SK-N-SH (cell line): ENCODE measurements at regions not wholly inside any gene's neighbourhood (a gene's known extent, or its start where the extent isn't known, plus 50 kb on each side); places are given as distances from the start of the nearest gene placed in this dataset.

Experiments used
- CTCF ChIA-PET: fragments of 300-600, 350-600 bp; formaldehyde crosslinking; extraction: SDS; loops from one replicate; lab custom pipeline; 2021; lab: Yijun Ruan, JAX
- POLR2A ChIA-PET: fragments of 350-600 bp; sonication (Branson Sonifier 250); formaldehyde crosslinking; extraction: SDS; loops from one replicate; lab custom pipeline; 2020; ENCODE audit warnings: antibody characterized with exemption, inconsistent platforms; lab: Yijun Ruan, JAX
- DNase-seq: peaks from one replicate; pipeline ENCODE4 v3.0.0; 2012
- H2AFZ ChIP-seq: fragments of 200-600 bp; sonication (generic); 2 replicates; pipeline ENCODE4 v1.8.1; 2016; ENCODE audit warnings: antibody characterized with exemption, mild to moderate bottlenecking, low read depth
- H3F3A ChIP-seq: fragments of 200-600 bp; sonication (generic); replicated peaks from 2 replicates; pipeline ENCODE3; 2016; ENCODE audit warnings: antibody characterized with exemption, mild to moderate bottlenecking; ENCODE audit not compliant: insufficient read depth
- H3K27ac ChIP-seq, 2 experiments: fragments of 200-500 bp in 1 of 2; fragments of 200-600 bp in 1 of 2; sonication (Bioruptor generic) in 1 of 2; sonication (generic), shearing (Covaris generic) in 1 of 2; 2 replicates each; pipeline versions ENCODE4 v1.5.1 to v1.6.1; 2014 to 2016; ENCODE audit warnings: low read depth in 2 of 2, inconsistent platforms in 1 of 2, low read length in 1 of 2, mild to moderate bottlenecking in 1 of 2, mixed read lengths in 1 of 2
- H3K27me3 ChIP-seq: fragments of 200-600 bp; sonication (generic), shearing (Covaris generic); 2 replicates; pipeline ENCODE4 v1.6.1; 2016; ENCODE audit warnings: mixed run types; ENCODE audit not compliant: insufficient read depth
- H3K36me3 ChIP-seq, 2 experiments: fragments of 200-500 bp in 1 of 2; fragments of 200-600 bp in 1 of 2; sonication (Bioruptor generic) in 1 of 2; sonication (generic) in 1 of 2; replicated peaks in 1 of 2; 2 replicates each; pipeline versions ENCODE3 to v1.5.1; 2014 to 2016; ENCODE audit warnings: low read length in 1 of 2, mild to moderate bottlenecking in 1 of 2; ENCODE audit not compliant: insufficient read depth in 2 of 2, control insufficient read depth in 1 of 2
- H3K4me1 ChIP-seq, 2 experiments: fragments of 200-500 bp in 1 of 2; fragments of 200-600 bp in 1 of 2; sonication (Bioruptor generic) in 1 of 2; sonication (generic), shearing (Covaris generic) in 1 of 2; 2 replicates each; pipeline versions ENCODE4 v1.5.1 to v1.6.1; 2014 to 2016; ENCODE audit warnings: low read depth in 1 of 2, low read length in 1 of 2, mixed run types in 1 of 2; ENCODE audit not compliant: insufficient read depth in 2 of 2, control insufficient read depth in 1 of 2
- H3K4me2 ChIP-seq: fragments of 200-600 bp; sonication (generic), shearing (Covaris generic); 2 replicates; pipeline ENCODE4 v1.6.1; 2017; ENCODE audit warnings: mixed run types
- H3K4me3 ChIP-seq, 2 experiments: fragments of 200-500 bp in 1 of 2; fragments of 200-600 bp in 1 of 2; sonication (Bioruptor generic) in 1 of 2; sonication (generic), shearing (Covaris generic) in 1 of 2; 2 replicates each; pipeline versions ENCODE4 v1.5.1 to v1.8.1; 2014 to 2016; ENCODE audit warnings: low read depth in 2 of 2, inconsistent platforms in 1 of 2, low read length in 1 of 2, mild to moderate bottlenecking in 1 of 2, mixed read lengths in 1 of 2, moderate library complexity in 1 of 2
- H3K79me2 ChIP-seq: fragments of 200-600 bp; sonication (generic); 2 replicates; pipeline ENCODE4 v1.8.1; 2017; ENCODE audit warnings: mild to moderate bottlenecking; ENCODE audit not compliant: insufficient read depth
- H3K9ac ChIP-seq: fragments of 200-600 bp; sonication (generic); 2 replicates; pipeline ENCODE4 v1.6.1; 2017; ENCODE audit warnings: mixed run types
- H3K9me2 ChIP-seq: fragments of 200-600 bp; sonication (generic); 2 replicates; pipeline ENCODE4 v1.6.1; 2017; ENCODE audit warnings: mixed run types
- H3K9me3 ChIP-seq: fragments of 200-600 bp; sonication (generic); 2 replicates; pipeline ENCODE4 v1.6.1; 2017; ENCODE audit warnings: mixed run types, mild to moderate bottlenecking, moderate library complexity
- H4K20me1 ChIP-seq: fragments of 200-600 bp; sonication (generic); 2 replicates; pipeline ENCODE4 v1.6.1; 2017; ENCODE audit warnings: mild to moderate bottlenecking, mixed run types; ENCODE audit not compliant: insufficient read depth
- EP300 ChIP-seq, 2 experiments: IDR thresholded peaks; 2 replicates each; pipeline versions ENCODE4 v1.4.0 to v1.6.1; 2012; ENCODE audit warnings: borderline replicate concordance in 1 of 2, low read depth in 1 of 2, low read length in 1 of 2
- EZH2phosphoT487 ChIP-seq: fragments of 200-600 bp; sonication (generic); IDR thresholded peaks from 2 replicates; pipeline ENCODE4 v1.6.1; 2017; ENCODE audit warnings: low read depth, mixed run types, mild to moderate bottlenecking, antibody characterized with exemption, moderate library complexity, borderline replicate concordance
- FOXJ3 ChIP-seq: sonication (generic); formaldehyde crosslinking; IDR thresholded peaks from 2 replicates; pipeline ENCODE4 v1.5.1; 2020; ENCODE audit warnings: mild to moderate bottlenecking, missing genetic modification reagents
- GABPA ChIP-seq: IDR thresholded peaks from 2 replicates; pipeline ENCODE4 v1.4.0; 2012; ENCODE audit warnings: low read depth, mild to moderate bottlenecking
- MXI1 ChIP-seq: IDR thresholded peaks from 2 replicates; pipeline ENCODE4 v1.6.1; 2012; ENCODE audit warnings: mild to moderate bottlenecking, low read depth, low read length, improper control_type of control experiment
- NRF1 ChIP-seq: IDR thresholded peaks from 2 replicates; pipeline ENCODE4 v1.6.1; 2012; ENCODE audit warnings: low read depth, mild to moderate bottlenecking, low read length
- RFX5 ChIP-seq: IDR thresholded peaks from 2 replicates; pipeline ENCODE4 v1.6.1; 2012; ENCODE audit warnings: mild to moderate bottlenecking, improper control_type of control experiment, low read length
- RXRA ChIP-seq: IDR thresholded peaks from 2 replicates; pipeline ENCODE4 v1.4.0; 2012; ENCODE audit warnings: low read depth, mild to moderate bottlenecking, borderline replicate concordance
- SIN3A ChIP-seq: IDR thresholded peaks from 2 replicates; pipeline ENCODE4 v1.6.1; 2012; ENCODE audit warnings: low read depth, mild to moderate bottlenecking, low read length, moderate library complexity, borderline replicate concordance
- YY1 ChIP-seq: IDR thresholded peaks from 2 replicates; pipeline ENCODE4 v1.4.0; 2012; ENCODE audit warnings: low read depth, mild to moderate bottlenecking
- ZBTB33 ChIP-seq: IDR thresholded peaks from 2 replicates; pipeline ENCODE4 v1.4.0; 2012; ENCODE audit warnings: low read depth, borderline replicate concordance
- WGBS: methylation state at CpG from one replicate; pipeline ENCODE4 v1.1.6; 2017; ENCODE audit warnings: low lambda C conversion rate; 5-methylcytosine and 5-hydroxymethylcytosine counted together
- TF ChIP-seq, protein P1 (sequence below): fragments of 150-350 bp; IDR thresholded peaks from 2 replicates; pipeline ENCODE4 v1.6.1; 2016; ENCODE audit warnings: mild to moderate bottlenecking, low read depth, low read length

DNA sequence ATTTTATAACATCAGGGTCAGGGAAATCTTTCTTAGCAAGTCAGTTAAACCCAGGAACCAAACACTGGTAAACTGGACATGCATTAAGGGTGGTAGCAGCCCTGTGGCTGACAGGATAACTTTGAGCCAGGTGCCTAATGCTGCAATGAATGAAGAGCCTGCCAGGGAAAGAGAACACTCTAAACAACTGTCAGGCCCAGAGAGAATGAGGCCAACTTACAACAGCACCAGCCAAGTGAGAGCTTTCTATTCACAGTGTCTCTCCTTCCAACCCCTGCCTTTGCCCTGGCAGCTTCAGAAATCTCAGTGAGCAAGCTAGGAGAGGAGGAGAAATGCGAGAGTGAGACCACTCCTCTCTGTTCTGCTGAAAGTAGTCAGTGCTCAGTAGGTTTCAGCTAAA lies 50.4 kb upstream of the ATP2C1 start:
- Histone ChIP-seq H3K4me3 (no peak overlapping the region), H3K4me2 (no peak overlapping the region), H3K4me1 (no peaks in the 10 kb centered on the region; a peak in 1 of 4 replicates), H3K9me2 (no peaks in the 10 kb centered on the region), H3K36me3 (no peaks in the 10 kb centered on the region), H3K27ac (no peak overlapping the region), H4K20me1 (no peaks in the 10 kb centered on the region), H3F3A (no peaks in the 10 kb centered on the region), H3K27me3 (no peaks in the 10 kb centered on the region), H3K79me2 (no peaks in the 10 kb centered on the region), H2AFZ (no peak overlapping the region), H3K9ac (no peak overlapping the region), H3K9me3 (no peaks in the 10 kb centered on the region)
- WGBS: 18% methylated on average over 1 of the region's 1 CpG
- CTCF ChIA-PET: no interaction called here
- POLR2A ChIA-PET: no interaction called here
- DNase-seq: no peak
- TF ChIP-seq RFX5 (no peak), SIN3A (no peak), GABPA (no peak), MXI1 (no peak), RXRA (no peak), NRF1 (no peak), EP300 (IDR thresholded peaks at IDR 0.05; ENCODE audit: borderline replicate concordance in 1 of 2, low read depth in 1 of 2, low read length in 1 of 2) (no peak), FOXJ3 (CRISPR knock-in tag) (no peak), ZBTB33 (no peak), EZH2phosphoT487 (no peak), YY1 (no peak)
- TF ChIP-seq, protein P1, sequence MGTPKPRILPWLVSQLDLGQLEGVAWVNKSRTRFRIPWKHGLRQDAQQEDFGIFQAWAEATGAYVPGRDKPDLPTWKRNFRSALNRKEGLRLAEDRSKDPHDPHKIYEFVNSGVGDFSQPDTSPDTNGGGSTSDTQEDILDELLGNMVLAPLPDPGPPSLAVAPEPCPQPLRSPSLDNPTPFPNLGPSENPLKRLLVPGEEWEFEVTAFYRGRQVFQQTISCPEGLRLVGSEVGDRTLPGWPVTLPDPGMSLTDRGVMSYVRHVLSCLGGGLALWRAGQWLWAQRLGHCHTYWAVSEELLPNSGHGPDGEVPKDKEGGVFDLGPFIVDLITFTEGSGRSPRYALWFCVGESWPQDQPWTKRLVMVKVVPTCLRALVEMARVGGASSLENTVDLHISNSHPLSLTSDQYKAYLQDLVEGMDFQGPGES: no peak
